ENCODE measurements at regions not wholly inside any gene's neighbourhood (a gene's known extent, or its start where the extent isn't known, plus 50 kb on each side); places are given as distances from the start of the nearest gene placed in this dataset.

DNA sequence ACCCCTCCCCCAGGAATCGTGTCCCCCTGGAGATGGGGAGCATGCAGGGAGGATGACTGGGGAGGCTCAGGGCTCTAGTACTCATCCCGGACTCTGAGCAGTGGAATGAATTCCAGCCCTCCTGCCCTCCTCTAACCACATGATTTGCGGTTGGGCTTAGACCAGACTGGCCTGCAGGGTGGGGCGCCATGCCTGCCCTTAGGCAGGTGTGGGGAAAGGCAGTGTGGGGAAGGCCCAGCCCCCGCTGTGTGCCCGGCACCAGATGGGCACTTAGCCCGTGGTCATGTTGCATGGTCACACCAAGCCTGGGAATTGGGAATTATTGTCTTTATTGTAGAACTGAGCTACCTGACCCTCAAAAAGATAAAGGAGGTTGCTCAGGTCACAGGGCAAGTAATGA, 283.8 kb downstream of the TLE3 start:
- Histone ChIP-seq H3K36me3 (ENCODE audit: control insufficient read depth in 4 of 4, insufficient read depth in 3 of 4, low read depth in 1 of 4, low read length in 3 of 4) (no peaks in the 10 kb centered on the region), H3K4me3 (ENCODE audit: low read depth in 1 of 3, low read length in 3 of 3) (no peak overlapping the region), H3K27me3 (ENCODE audit: control insufficient read depth in 4 of 4, insufficient read depth in 4 of 4, low read length in 3 of 4) (no peaks in the 10 kb centered on the region), H3K27ac (ENCODE audit: low read depth in 1 of 2, low read length in 2 of 2) (no peak overlapping the region), H3K4me1 (ENCODE audit: control insufficient read depth in 4 of 4, insufficient read depth in 4 of 4, low read length in 3 of 4) (no peaks in the 10 kb centered on the region), H3K9ac (ENCODE audit: low read depth in 1 of 2, low read length in 2 of 2) (no peak overlapping the region), H3K9me3 (ENCODE audit: control insufficient read depth in 4 of 4, low read length in 3 of 4) (no peaks in the 10 kb centered on the region)
- 85% methylated on average over 7 of the region's 7 CpGs for WGBS
- TF ChIP-seq NR2F2 (IDR thresholded peaks at IDR 0.05) (no peak), TAF1 (conservative IDR thresholded peaks at IDR 0.05) (no peak), YY1 (IDR thresholded peaks at IDR 0.05) (no peak)
- TF ChIP-seq, protein P1, sequence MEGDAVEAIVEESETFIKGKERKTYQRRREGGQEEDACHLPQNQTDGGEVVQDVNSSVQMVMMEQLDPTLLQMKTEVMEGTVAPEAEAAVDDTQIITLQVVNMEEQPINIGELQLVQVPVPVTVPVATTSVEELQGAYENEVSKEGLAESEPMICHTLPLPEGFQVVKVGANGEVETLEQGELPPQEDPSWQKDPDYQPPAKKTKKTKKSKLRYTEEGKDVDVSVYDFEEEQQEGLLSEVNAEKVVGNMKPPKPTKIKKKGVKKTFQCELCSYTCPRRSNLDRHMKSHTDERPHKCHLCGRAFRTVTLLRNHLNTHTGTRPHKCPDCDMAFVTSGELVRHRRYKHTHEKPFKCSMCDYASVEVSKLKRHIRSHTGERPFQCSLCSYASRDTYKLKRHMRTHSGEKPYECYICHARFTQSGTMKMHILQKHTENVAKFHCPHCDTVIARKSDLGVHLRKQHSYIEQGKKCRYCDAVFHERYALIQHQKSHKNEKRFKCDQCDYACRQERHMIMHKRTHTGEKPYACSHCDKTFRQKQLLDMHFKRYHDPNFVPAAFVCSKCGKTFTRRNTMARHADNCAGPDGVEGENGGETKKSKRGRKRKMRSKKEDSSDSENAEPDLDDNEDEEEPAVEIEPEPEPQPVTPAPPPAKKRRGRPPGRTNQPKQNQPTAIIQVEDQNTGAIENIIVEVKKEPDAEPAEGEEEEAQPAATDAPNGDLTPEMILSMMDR (IDR thresholded peaks at IDR 0.05; ENCODE audit: low read depth, low read length, missing input control): no peak
- DNase-seq (ENCODE audit: low spot score): no peak

DNA sequence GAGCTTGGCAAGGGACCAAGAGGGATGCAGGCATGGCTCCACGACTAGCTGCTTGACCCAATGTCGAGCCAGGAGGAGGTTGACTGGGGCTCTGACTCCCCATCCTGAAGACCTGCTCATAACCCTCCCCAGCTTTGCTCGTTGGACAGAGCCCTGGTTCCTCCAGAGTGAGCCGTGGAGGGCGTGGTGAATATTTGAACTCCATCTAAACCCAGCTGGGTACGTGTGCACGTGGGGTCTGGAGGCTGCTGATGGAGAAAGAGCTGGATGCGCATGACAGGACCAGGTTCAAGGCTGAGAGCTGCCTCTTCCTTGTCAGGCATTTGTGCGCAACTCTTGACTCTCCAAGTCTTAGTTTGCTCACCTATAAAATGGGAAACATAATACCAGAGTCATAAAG, 282.8 kb downstream of the TLE3 start:
- 91% methylated on average over 9 of the region's 9 CpGs for WGBS
- Histone ChIP-seq H3K27me3 (ENCODE audit: control insufficient read depth in 4 of 4, insufficient read depth in 4 of 4, low read length in 3 of 4) (no peaks in the 10 kb centered on the region), H3K9me3 (ENCODE audit: control insufficient read depth in 4 of 4, low read length in 3 of 4) (no peaks in the 10 kb centered on the region), H3K36me3 (ENCODE audit: control insufficient read depth in 4 of 4, insufficient read depth in 3 of 4, low read depth in 1 of 4, low read length in 3 of 4) (no peaks in the 10 kb centered on the region), H3K4me3 (ENCODE audit: low read depth in 1 of 3, low read length in 3 of 3) (no peak overlapping the region), H3K9ac (ENCODE audit: low read depth in 1 of 2, low read length in 2 of 2) (no peak overlapping the region), H3K27ac (ENCODE audit: low read depth in 1 of 2, low read length in 2 of 2) (no peak overlapping the region), H3K4me1 (ENCODE audit: control insufficient read depth in 4 of 4, insufficient read depth in 4 of 4, low read length in 3 of 4) (no peaks in the 10 kb centered on the region)
- TF ChIP-seq HNF4A (conservative IDR thresholded peaks at IDR 0.05): no peak
- no peak for TF ChIP-seq NR2F2 (IDR thresholded peaks at IDR 0.05)
- TF ChIP-seq YY1 (IDR thresholded peaks at IDR 0.05): no peak
- no peak for TF ChIP-seq FOXA2 (IDR thresholded peaks at IDR 0.05)
- TF ChIP-seq ZBTB33 (IDR thresholded peaks at IDR 0.05): no peak
- no peak for TF ChIP-seq ATF3 (IDR thresholded peaks at IDR 0.05)
- no peak for TF ChIP-seq FOXA1 (IDR thresholded peaks at IDR 0.05)
- no peak for TF ChIP-seq MAX (IDR thresholded peaks at IDR 0.05)
- no peak for TF ChIP-seq TAF1 (conservative IDR thresholded peaks at IDR 0.05)
- no peak for TF ChIP-seq SP1 (IDR thresholded peaks at IDR 0.05)
- TF ChIP-seq, protein P1 (IDR thresholded peaks at IDR 0.05; ENCODE audit: low read depth, low read length, missing input control): no peak
- TF ChIP-seq HNF4G (IDR thresholded peaks at IDR 0.05): no peak
- no peak for TF ChIP-seq RAD21 (IDR thresholded peaks at IDR 0.05)
- TF ChIP-seq JUND (IDR thresholded peaks at IDR 0.05): no peak
- no peak for TF ChIP-seq GABPA (IDR thresholded peaks at IDR 0.05 in 1 of 2, conservative IDR thresholded peaks at IDR 0.05 in 1 of 2)
- no peak for TF ChIP-seq RXRA (IDR thresholded peaks at IDR 0.05)
- no peak for DNase-seq (ENCODE audit: low spot score)

All from liver (tissue), 8 donors.